ENCODE measurements at regions not wholly inside any gene's neighbourhood (a gene's known extent, or its start where the extent isn't known, plus 50 kb on each side); places are given as distances from the start of the nearest gene placed in this dataset.

- no peak overlapping the region for H3K4me3 ChIP-seq (replicated peaks; ENCODE audit: insufficient read depth, low read length)
- H3K27ac ChIP-seq (replicated peaks) = no peak overlapping the region
- TF ChIP-seq REST (IDR thresholded peaks at IDR 0.05; ENCODE audit: insufficient replicate concordance, low read depth) (no peak), POLR2AphosphoS5 (IDR thresholded peaks at IDR 0.05; ENCODE audit: low read depth) (no peak), GABPA (IDR thresholded peaks at IDR 0.05; ENCODE audit: low read depth) (no peak), SPI1 (IDR thresholded peaks at IDR 0.05; ENCODE audit: borderline replicate concordance, low read depth) (no peak), CTCF (IDR thresholded peaks at IDR 0.05; ENCODE audit: insufficient read depth, low read length) (no peak)
- no peak for DNase-seq (ENCODE audit: low read depth in 1 of 2, low spot score in 1 of 2)
- no peaks in the 10 kb centered on the region for H3K27me3 ChIP-seq (ENCODE audit: insufficient read depth, poor library complexity, severe bottlenecking)
Observed at GRCh38 chr20:48040491-48040890, 255.2 kb upstream of the SULF2 start.

GRCh38 chr20:48040051-48040450 is 254.8 kb upstream of the SULF2 start:
- TF ChIP-seq GABPA (IDR thresholded peaks at IDR 0.05; ENCODE audit: low read depth) (no peak), SPI1 (IDR thresholded peaks at IDR 0.05; ENCODE audit: borderline replicate concordance, low read depth) (no peak), CTCF (IDR thresholded peaks at IDR 0.05; ENCODE audit: insufficient read depth, low read length) (no peak), REST (IDR thresholded peaks at IDR 0.05; ENCODE audit: insufficient replicate concordance, low read depth) (no peak), POLR2AphosphoS5 (IDR thresholded peaks at IDR 0.05; ENCODE audit: low read depth) (no peak)
- Histone ChIP-seq H3K27ac (replicated peaks) (no peak overlapping the region), H3K4me3 (replicated peaks; ENCODE audit: insufficient read depth, low read length) (no peak overlapping the region), H3K27me3 (ENCODE audit: insufficient read depth, poor library complexity, severe bottlenecking) (no peaks in the 10 kb centered on the region)
- no peak for DNase-seq (ENCODE audit: low read depth in 1 of 2, low spot score in 1 of 2)

GRCh38 chr20:48039514-48039913 is 254.2 kb upstream of the SULF2 start:
- Histone ChIP-seq H3K27me3 (ENCODE audit: insufficient read depth, poor library complexity, severe bottlenecking) (no peaks in the 10 kb centered on the region), H3K4me3 (replicated peaks; ENCODE audit: insufficient read depth, low read length) (no peak overlapping the region)
- no peak for TF ChIP-seq REST (IDR thresholded peaks at IDR 0.05; ENCODE audit: insufficient replicate concordance, low read depth)
- no peak for TF ChIP-seq SPI1 (IDR thresholded peaks at IDR 0.05; ENCODE audit: borderline replicate concordance, low read depth)
- no peak for TF ChIP-seq POLR2AphosphoS5 (IDR thresholded peaks at IDR 0.05; ENCODE audit: low read depth)
- no peak for TF ChIP-seq CTCF (IDR thresholded peaks at IDR 0.05; ENCODE audit: insufficient read depth, low read length)
- TF ChIP-seq GABPA (IDR thresholded peaks at IDR 0.05; ENCODE audit: low read depth) = no peak

More at GRCh38 chr20:48039514-48039913, 254.2 kb upstream of the SULF2 start:
- no peak for DNase-seq (ENCODE audit: low read depth in 1 of 2, low spot score in 1 of 2)
- H3K27ac ChIP-seq (replicated peaks) = no peak overlapping the region
